ENCODE measurements at regions not wholly inside any gene's neighbourhood (a gene's known extent, or its start where the extent isn't known, plus 50 kb on each side); places are given as distances from the start of the nearest gene placed in this dataset.

GRCh38 chr4:144495944-144496343 is 150.0 kb upstream of the HHIP start:
- intact Hi-C loops (cut with DNase I; ENCODE audit: low total_unique reads), result no loop called here
- TF ChIP-seq, protein P1, sequence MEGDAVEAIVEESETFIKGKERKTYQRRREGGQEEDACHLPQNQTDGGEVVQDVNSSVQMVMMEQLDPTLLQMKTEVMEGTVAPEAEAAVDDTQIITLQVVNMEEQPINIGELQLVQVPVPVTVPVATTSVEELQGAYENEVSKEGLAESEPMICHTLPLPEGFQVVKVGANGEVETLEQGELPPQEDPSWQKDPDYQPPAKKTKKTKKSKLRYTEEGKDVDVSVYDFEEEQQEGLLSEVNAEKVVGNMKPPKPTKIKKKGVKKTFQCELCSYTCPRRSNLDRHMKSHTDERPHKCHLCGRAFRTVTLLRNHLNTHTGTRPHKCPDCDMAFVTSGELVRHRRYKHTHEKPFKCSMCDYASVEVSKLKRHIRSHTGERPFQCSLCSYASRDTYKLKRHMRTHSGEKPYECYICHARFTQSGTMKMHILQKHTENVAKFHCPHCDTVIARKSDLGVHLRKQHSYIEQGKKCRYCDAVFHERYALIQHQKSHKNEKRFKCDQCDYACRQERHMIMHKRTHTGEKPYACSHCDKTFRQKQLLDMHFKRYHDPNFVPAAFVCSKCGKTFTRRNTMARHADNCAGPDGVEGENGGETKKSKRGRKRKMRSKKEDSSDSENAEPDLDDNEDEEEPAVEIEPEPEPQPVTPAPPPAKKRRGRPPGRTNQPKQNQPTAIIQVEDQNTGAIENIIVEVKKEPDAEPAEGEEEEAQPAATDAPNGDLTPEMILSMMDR (IDR thresholded peaks at IDR 0.05), result no peak
- no peaks in the 10 kb centered on the region for H3K27me3 ChIP-seq
- no peak for DNase-seq
- peaks cover 0 to 14% (median 0%) of the 10 kb centered on the region in 4 donors for H3K4me1 ChIP-seq
- H3K36me3 ChIP-seq, result no peaks in the 10 kb centered on the region
- no peak overlapping the region for H3K4me3 ChIP-seq
- H3K9me3 ChIP-seq, result no peaks in the 10 kb centered on the region
- H3K27ac ChIP-seq, result no peak overlapping the region

- intact Hi-C loops (cut with DNase I; ENCODE audit: low total_unique reads), result loop anchor here (10.0 kb wide), 1 partner anchor 565 kb away; no protein-coding TSS in a partner anchor
- DNase-seq, result no peak
- no peaks in the 10 kb centered on the region for H3K27me3 ChIP-seq
- no peaks in the 10 kb centered on the region for H3K9me3 ChIP-seq
- no peak overlapping the region for H3K27ac ChIP-seq
- H3K36me3 ChIP-seq, result no peaks in the 10 kb centered on the region
- H3K4me1 ChIP-seq, result peaks cover 0 to 14% (median 0%) of the 10 kb centered on the region in 4 donors
- TF ChIP-seq, protein P1 (IDR thresholded peaks at IDR 0.05), result no peak
- H3K4me3 ChIP-seq, result no peak overlapping the region
Observed at GRCh38 chr4:144499777-144500176, 146.2 kb upstream of the HHIP start.

DNA sequence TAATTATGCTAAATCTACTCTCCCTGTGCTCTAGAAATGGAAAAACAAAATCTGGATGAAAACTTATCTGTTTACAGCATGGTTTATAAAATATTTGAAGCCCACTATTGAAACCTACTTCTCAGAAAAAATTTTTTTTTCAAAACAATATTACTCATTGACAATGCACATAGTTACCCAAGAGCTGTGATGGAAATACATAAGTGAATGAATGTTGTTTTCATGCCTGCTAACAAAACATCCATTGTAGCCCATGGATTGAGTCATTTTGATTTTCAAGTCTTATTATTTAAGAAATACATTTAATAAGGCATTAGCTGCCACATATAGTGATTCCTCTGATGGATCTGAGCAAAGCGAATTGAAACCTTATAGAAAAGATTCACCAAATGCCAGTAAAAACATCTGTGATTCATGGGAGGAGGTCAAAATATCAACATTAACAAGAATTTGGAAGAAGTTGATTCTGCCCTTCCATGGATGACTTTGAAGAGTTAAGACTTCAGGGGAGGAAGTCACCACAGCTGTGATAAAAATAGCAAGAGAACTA is 144.7 kb upstream of the HHIP start:
- intact Hi-C loops (cut with DNase I; ENCODE audit: low total_unique reads), result loop anchor here (10.0 kb wide), 1 partner anchor 563 kb away; no protein-coding TSS in a partner anchor
- H3K4me3 ChIP-seq, result no peak overlapping the region
- H3K27me3 ChIP-seq, result no peaks in the 10 kb centered on the region
- H3K4me1 ChIP-seq, result peaks cover 0 to 8% (median 0%) of the 10 kb centered on the region in 4 donors
- DNase-seq, result no peak
- H3K36me3 ChIP-seq, result no peaks in the 10 kb centered on the region
- no peak overlapping the region for H3K27ac ChIP-seq
- TF ChIP-seq, protein P1 (IDR thresholded peaks at IDR 0.05), result no peak
- no peaks in the 10 kb centered on the region for H3K9me3 ChIP-seq

DNA sequence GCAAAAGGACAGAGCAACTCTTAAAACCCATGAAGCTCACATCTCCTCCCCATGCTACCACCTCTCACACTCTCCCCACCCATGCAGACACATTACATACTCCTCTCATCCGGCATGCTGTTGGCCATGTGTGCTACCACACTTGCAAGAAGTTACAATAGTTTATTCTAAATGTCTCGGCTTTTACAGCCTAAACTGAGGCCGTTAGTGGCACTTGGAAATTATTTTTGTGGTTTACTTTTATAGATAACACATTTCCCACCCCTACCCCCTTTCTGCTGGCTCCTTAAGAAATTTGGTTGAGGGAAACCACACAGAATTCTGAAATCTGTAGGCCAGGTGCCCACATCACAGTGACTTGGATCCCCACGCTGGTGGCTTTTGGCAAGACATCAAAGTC is 141.1 kb upstream of the HHIP start:
- Histone ChIP-seq H3K4me3 (no peak overlapping the region), H3K27me3 (no peaks in the 10 kb centered on the region), H3K4me1 (no peaks in the 10 kb centered on the region), H3K27ac (no peak overlapping the region), H3K36me3 (no peaks in the 10 kb centered on the region), H3K9me3 (no peaks in the 10 kb centered on the region)
- TF ChIP-seq, protein P1 (IDR thresholded peaks at IDR 0.05), result no peak
- intact Hi-C loops (cut with DNase I; ENCODE audit: low total_unique reads), result loop anchor here (10.0 kb wide), 1 partner anchor 560 kb away; no protein-coding TSS in a partner anchor
- no peak for DNase-seq

DNA sequence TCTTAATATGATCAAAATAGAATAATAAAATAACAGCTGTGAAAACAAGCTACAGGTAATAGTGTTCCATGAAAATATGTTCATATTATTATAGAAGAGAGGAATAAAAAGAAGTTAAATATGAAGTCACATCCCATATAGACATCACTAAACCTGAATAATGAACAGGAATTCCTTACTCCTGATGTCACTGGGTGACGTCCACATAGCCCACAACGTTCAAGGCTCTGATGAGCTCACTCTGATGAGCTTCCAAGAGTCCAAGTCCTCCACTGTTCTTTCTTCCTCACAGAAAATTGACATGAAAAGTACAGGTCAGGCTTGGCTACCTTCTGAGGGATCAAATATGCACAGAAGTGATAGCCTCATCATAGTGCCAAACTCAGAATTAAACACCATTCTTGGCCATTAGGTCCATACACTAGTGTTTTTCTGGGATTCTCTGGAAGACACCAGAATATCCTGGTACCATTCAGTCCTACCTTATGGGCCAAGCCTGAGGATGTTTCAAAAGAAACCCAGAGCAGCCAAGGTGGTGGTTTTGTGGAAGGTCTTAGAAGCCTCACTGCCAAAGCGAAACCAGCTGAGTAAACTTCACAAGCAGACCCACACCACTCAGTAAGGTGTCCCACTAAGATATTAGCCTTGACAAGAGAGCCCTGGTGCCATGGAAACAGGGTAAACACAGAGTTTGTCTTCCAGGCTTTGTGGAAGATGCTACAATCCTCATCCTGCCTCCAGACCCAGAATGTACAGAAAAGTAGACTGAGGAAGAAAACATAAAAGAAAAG is 138.4 kb upstream of the HHIP start:
- Histone ChIP-seq H3K4me1 (no peaks in the 10 kb centered on the region), H3K27ac (no peak overlapping the region), H3K4me3 (no peak overlapping the region), H3K27me3 (no peaks in the 10 kb centered on the region), H3K9me3 (no peaks in the 10 kb centered on the region), H3K36me3 (no peaks in the 10 kb centered on the region)
- intact Hi-C loops (cut with DNase I; ENCODE audit: low total_unique reads), result loop anchor here (10.0 kb wide), 1 partner anchor 557 kb away; no protein-coding TSS in a partner anchor
- DNase-seq, result no peak
- TF ChIP-seq, protein P1 (IDR thresholded peaks at IDR 0.05), result no peak
